ENCODE measurements at regions not wholly inside any gene's neighbourhood (a gene's known extent, or its start where the extent isn't known, plus 50 kb on each side); places are given as distances from the start of the nearest gene placed in this dataset.

GRCh38 chr15:36108541-36108940, 470.9 kb upstream of the CDIN1 start:
- TF ChIP-seq TAF1 (IDR thresholded peaks at IDR 0.05; ENCODE audit: borderline replicate concordance, insufficient read depth, low read length) (no peak), SIN3A (IDR thresholded peaks at IDR 0.05; ENCODE audit: borderline replicate concordance, insufficient read depth, low read length) (no peak), FOXP2 (optimal IDR thresholded peaks at IDR 0.05; ENCODE audit: borderline replicate concordance, extremely low read depth, extremely low read length, insufficient read depth) (no peak)
- TF ChIP-seq, protein P1, sequence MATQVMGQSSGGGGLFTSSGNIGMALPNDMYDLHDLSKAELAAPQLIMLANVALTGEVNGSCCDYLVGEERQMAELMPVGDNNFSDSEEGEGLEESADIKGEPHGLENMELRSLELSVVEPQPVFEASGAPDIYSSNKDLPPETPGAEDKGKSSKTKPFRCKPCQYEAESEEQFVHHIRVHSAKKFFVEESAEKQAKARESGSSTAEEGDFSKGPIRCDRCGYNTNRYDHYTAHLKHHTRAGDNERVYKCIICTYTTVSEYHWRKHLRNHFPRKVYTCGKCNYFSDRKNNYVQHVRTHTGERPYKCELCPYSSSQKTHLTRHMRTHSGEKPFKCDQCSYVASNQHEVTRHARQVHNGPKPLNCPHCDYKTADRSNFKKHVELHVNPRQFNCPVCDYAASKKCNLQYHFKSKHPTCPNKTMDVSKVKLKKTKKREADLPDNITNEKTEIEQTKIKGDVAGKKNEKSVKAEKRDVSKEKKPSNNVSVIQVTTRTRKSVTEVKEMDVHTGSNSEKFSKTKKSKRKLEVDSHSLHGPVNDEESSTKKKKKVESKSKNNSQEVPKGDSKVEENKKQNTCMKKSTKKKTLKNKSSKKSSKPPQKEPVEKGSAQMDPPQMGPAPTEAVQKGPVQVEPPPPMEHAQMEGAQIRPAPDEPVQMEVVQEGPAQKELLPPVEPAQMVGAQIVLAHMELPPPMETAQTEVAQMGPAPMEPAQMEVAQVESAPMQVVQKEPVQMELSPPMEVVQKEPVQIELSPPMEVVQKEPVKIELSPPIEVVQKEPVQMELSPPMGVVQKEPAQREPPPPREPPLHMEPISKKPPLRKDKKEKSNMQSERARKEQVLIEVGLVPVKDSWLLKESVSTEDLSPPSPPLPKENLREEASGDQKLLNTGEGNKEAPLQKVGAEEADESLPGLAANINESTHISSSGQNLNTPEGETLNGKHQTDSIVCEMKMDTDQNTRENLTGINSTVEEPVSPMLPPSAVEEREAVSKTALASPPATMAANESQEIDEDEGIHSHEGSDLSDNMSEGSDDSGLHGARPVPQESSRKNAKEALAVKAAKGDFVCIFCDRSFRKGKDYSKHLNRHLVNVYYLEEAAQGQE (IDR thresholded peaks at IDR 0.05; ENCODE audit: insufficient read depth in 1 of 2, low read depth in 2 of 2, low read length in 2 of 2) = no peak
